Vagina (tissue), 2 donors: ENCODE measurements at regions not wholly inside any gene's neighbourhood (a gene's known extent, or its start where the extent isn't known, plus 50 kb on each side); places are given as distances from the start of the nearest gene placed in this dataset.

ENCODE experiments used
- POLR2A ChIP-seq, 2 donors: fragments of 450-650 bp; IDR thresholded peaks; one replicate each; pipeline ENCODE4 v1.6.1; 2017; ENCODE audit warnings: antibody characterized with exemption in 2 of 2, mild to moderate bottlenecking in 2 of 2, moderate library complexity in 2 of 2
- POLR2AphosphoS5 ChIP-seq, 2 donors: sonication (generic); formaldehyde crosslinking; IDR thresholded peaks; one replicate each; pipeline ENCODE4 v1.9.0; 2017; ENCODE audit warnings: antibody characterized with exemption in 2 of 2, mild to moderate bottlenecking in 2 of 2, low read depth in 1 of 2; ENCODE audit not compliant: insufficient read depth in 1 of 2
- TF ChIP-seq, protein P1 (sequence below), 3 experiments: fragments of 450-650 bp in 2 of 3; fragments of 200-600 bp in 1 of 3; sonication (generic) in 1 of 3; IDR thresholded peaks; one replicate each; pipeline ENCODE4 v1.5.1; 2017 to 2019; ENCODE audit warnings: antibody characterized with exemption in 3 of 3, mild to moderate bottlenecking in 2 of 3, moderate library complexity in 2 of 3

DNA sequence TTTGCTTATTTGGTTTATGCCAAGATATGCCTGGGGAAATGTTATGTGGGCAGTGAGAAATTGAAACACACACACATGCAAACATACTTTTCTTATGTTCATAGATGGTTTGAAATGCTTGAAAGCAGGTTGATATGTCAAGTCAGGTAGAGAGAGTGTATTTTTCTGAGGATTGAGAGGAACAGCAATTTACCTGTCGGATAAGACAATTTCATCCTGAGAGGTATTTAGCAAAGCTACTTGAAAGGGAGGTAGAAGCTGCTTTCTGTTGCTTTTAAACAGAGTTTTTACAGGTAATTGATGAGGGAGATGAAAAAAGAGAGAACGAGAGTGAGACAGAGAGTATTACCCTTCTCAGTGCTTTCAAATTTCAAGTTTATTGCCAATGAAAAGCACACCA is 854.3 kb downstream of the CDH8 start:
- TF ChIP-seq, protein P1, sequence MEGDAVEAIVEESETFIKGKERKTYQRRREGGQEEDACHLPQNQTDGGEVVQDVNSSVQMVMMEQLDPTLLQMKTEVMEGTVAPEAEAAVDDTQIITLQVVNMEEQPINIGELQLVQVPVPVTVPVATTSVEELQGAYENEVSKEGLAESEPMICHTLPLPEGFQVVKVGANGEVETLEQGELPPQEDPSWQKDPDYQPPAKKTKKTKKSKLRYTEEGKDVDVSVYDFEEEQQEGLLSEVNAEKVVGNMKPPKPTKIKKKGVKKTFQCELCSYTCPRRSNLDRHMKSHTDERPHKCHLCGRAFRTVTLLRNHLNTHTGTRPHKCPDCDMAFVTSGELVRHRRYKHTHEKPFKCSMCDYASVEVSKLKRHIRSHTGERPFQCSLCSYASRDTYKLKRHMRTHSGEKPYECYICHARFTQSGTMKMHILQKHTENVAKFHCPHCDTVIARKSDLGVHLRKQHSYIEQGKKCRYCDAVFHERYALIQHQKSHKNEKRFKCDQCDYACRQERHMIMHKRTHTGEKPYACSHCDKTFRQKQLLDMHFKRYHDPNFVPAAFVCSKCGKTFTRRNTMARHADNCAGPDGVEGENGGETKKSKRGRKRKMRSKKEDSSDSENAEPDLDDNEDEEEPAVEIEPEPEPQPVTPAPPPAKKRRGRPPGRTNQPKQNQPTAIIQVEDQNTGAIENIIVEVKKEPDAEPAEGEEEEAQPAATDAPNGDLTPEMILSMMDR (IDR thresholded peaks at IDR 0.05) = no peak
- no peak for TF ChIP-seq POLR2AphosphoS5 (IDR thresholded peaks at IDR 0.05; ENCODE audit: insufficient read depth in 1 of 2, low read depth in 1 of 2)
- no peak for TF ChIP-seq POLR2A (IDR thresholded peaks at IDR 0.05)
